Activated CD4-positive, alpha-beta T cell treated with anti-CD3 and anti-CD28 coated beads for 36 hours (primary cell): ENCODE measurements at regions not wholly inside any gene's neighbourhood (a gene's known extent, or its start where the extent isn't known, plus 50 kb on each side); places are given as distances from the start of the nearest gene placed in this dataset.

Experiments used
- ATAC-seq: fragments of 200-7000 bp; cut with Tn5 transposase; one replicate; pipeline ENCODE4 v1.10.0; 2021; ENCODE audit warnings: mild to moderate bottlenecking, moderate library complexity
- CTCF ChIA-PET: fragments of 350-600 bp; sonication (Branson Sonifier 250); formaldehyde crosslinking; loops from one replicate; lab custom pipeline; 2021; ENCODE audit warnings: antibody characterized with exemption; lab: Charles Lee
- POLR2A ChIA-PET: fragments of 350-600 bp; sonication (Branson Sonifier 250); formaldehyde crosslinking; loops from one replicate; lab custom pipeline; 2021; ENCODE audit warnings: antibody characterized with exemption, inconsistent platforms; lab: Charles Lee
- DNase-seq: peaks from one replicate; pipeline ENCODE4 v3.0.0-alpha.2; 2020
- H3K27ac Mint-ChIP-seq: one replicate; pipeline ENCODE4 v1.8.0; 2021; ENCODE audit warnings: mixed read lengths
- H3K27me3 Mint-ChIP-seq: one replicate; pipeline ENCODE4 v1.8.0; 2021; ENCODE audit warnings: mixed read lengths
- H3K36me3 Mint-ChIP-seq: one replicate; pipeline ENCODE4 v1.8.0; 2021; ENCODE audit warnings: low read depth, mixed read lengths
- H3K4me1 Mint-ChIP-seq: one replicate; pipeline ENCODE4 v1.8.0; 2021; ENCODE audit warnings: mixed read lengths
- H3K4me3 Mint-ChIP-seq: one replicate; pipeline ENCODE4 v1.8.0; 2021; ENCODE audit warnings: mild to moderate bottlenecking, moderate library complexity, mixed read lengths
- H3K9me3 Mint-ChIP-seq: one replicate; pipeline ENCODE4 v1.8.0; 2021; ENCODE audit warnings: low read depth, mixed read lengths
- intact Hi-C, 2 experiments: fragments of 100-400 bp; cut with DNase I in 1 of 2; cut with micrococcal nuclease in 1 of 2; formaldehyde crosslinking; loops; one replicate each; pipeline versions ENCODE4 v1.14.2 to v1.15.1; 2022 to 2024; cut with DNase I, micrococcal nuclease

GRCh38 chr17:11077673-11078072 is 163.3 kb upstream of the SHISA6 start:
- Mint-ChIP-seq H3K36me3 (no peaks in the 10 kb centered on the region), H3K27me3 (no peaks in the 10 kb centered on the region), H3K4me1 (no peaks in the 10 kb centered on the region), H3K9me3 (peaks cover 4% of the 10 kb centered on the region), H3K27ac (no peak overlapping the region), H3K4me3 (no peak overlapping the region)
- ChIA-PET CTCF (no interaction called here), POLR2A (no interaction called here)
- intact Hi-C loops, result no loop called here
- ATAC-seq (no peak), DNase-seq (no peak)

- Mint-ChIP-seq H3K27me3 (no peaks in the 10 kb centered on the region), H3K4me3 (no peak overlapping the region), H3K36me3 (no peaks in the 10 kb centered on the region), H3K27ac (no peak overlapping the region), H3K9me3 (peaks cover 23% of the 10 kb centered on the region), H3K4me1 (no peaks in the 10 kb centered on the region)
- DNase-seq, result no peak
- no peak for ATAC-seq
- ChIA-PET POLR2A (no interaction called here), CTCF (no interaction called here)
- intact Hi-C loops, result no loop called here
Observed at GRCh38 chr17:11074451-11074850, 166.6 kb upstream of the SHISA6 start.

GRCh38 chr17:11056926-11057325 is 184.1 kb upstream of the SHISA6 start:
- POLR2A ChIA-PET, result no interaction called here
- Mint-ChIP-seq H3K36me3 (no peaks in the 10 kb centered on the region), H3K27me3 (no peaks in the 10 kb centered on the region), H3K4me3 (no peak overlapping the region), H3K27ac (no peak overlapping the region), H3K4me1 (no peaks in the 10 kb centered on the region), H3K9me3 (peaks cover 5% of the 10 kb centered on the region)
- intact Hi-C loops, result no loop called here
- ATAC-seq, result no peak
- CTCF ChIA-PET, result interaction anchor here (0.6 kb wide), 1 partner anchor 85 kb away, joined by 3 read pairs; no protein-coding TSS in a partner anchor
- no peak for DNase-seq

GRCh38 chr17:11053846-11054245 is 187.2 kb upstream of the SHISA6 start:
- H3K4me3 Mint-ChIP-seq, result no peak overlapping the region
- H3K27ac Mint-ChIP-seq, result no peak overlapping the region
- CTCF ChIA-PET, result no interaction called here
- ATAC-seq, result no peak
- POLR2A ChIA-PET, result no interaction called here
- no peaks in the 10 kb centered on the region for H3K4me1 Mint-ChIP-seq
- no peaks in the 10 kb centered on the region for H3K36me3 Mint-ChIP-seq
- peaks cover 5% of the 10 kb centered on the region for H3K9me3 Mint-ChIP-seq
- no peak for DNase-seq
- no peaks in the 10 kb centered on the region for H3K27me3 Mint-ChIP-seq
- intact Hi-C loops, result no loop called here

GRCh38 chr17:11049539-11049938 is 191.5 kb upstream of the SHISA6 start:
- Mint-ChIP-seq H3K27me3 (no peaks in the 10 kb centered on the region), H3K36me3 (no peaks in the 10 kb centered on the region), H3K9me3 (no peaks in the 10 kb centered on the region), H3K4me1 (no peaks in the 10 kb centered on the region), H3K4me3 (no peak overlapping the region), H3K27ac (no peak overlapping the region)
- ATAC-seq (no peak), DNase-seq (no peak)
- ChIA-PET CTCF (no interaction called here), POLR2A (no interaction called here)
- intact Hi-C loops, result no loop called here

GRCh38 chr17:11047228-11047627 is 193.8 kb upstream of the SHISA6 start:
- intact Hi-C loops, result no loop called here
- H3K4me1 Mint-ChIP-seq, result no peaks in the 10 kb centered on the region
- H3K4me3 Mint-ChIP-seq, result no peak overlapping the region
- H3K27me3 Mint-ChIP-seq, result no peaks in the 10 kb centered on the region
- CTCF ChIA-PET, result no interaction called here
- ATAC-seq (no peak), DNase-seq (no peak)
- no peaks in the 10 kb centered on the region for H3K9me3 Mint-ChIP-seq
- no peaks in the 10 kb centered on the region for H3K36me3 Mint-ChIP-seq
- POLR2A ChIA-PET, result no interaction called here
- H3K27ac Mint-ChIP-seq, result no peak overlapping the region

GRCh38 chr17:11039342-11039741 is 201.5 kb upstream of the PIRT start:
- H3K27me3 Mint-ChIP-seq, result no peaks in the 10 kb centered on the region
- ChIA-PET POLR2A (no interaction called here), CTCF (no interaction called here)
- H3K27ac Mint-ChIP-seq, result no peak overlapping the region
- no peaks in the 10 kb centered on the region for H3K4me1 Mint-ChIP-seq
- ATAC-seq (no peak), DNase-seq (no peak)
- no peak overlapping the region for H3K4me3 Mint-ChIP-seq
- no peaks in the 10 kb centered on the region for H3K36me3 Mint-ChIP-seq
- intact Hi-C loops, result no loop called here
- peaks cover 1% of the 10 kb centered on the region for H3K9me3 Mint-ChIP-seq

GRCh38 chr17:11035681-11036080 is 197.8 kb upstream of the PIRT start:
- DNase-seq, result no peak
- H3K36me3 Mint-ChIP-seq, result no peaks in the 10 kb centered on the region
- no peak for ATAC-seq
- no peak overlapping the region for H3K4me3 Mint-ChIP-seq
- ChIA-PET CTCF (no interaction called here), POLR2A (no interaction called here)
- no peaks in the 10 kb centered on the region for H3K4me1 Mint-ChIP-seq
- H3K27me3 Mint-ChIP-seq, result no peaks in the 10 kb centered on the region
- no peaks in the 10 kb centered on the region for H3K9me3 Mint-ChIP-seq
- H3K27ac Mint-ChIP-seq, result no peak overlapping the region
- intact Hi-C loops, result no loop called here

GRCh38 chr17:11031787-11032186 is 193.9 kb upstream of the PIRT start:
- H3K4me3 Mint-ChIP-seq, result no peak overlapping the region
- H3K4me1 Mint-ChIP-seq, result no peaks in the 10 kb centered on the region
- ATAC-seq (no peak), DNase-seq (no peak)
- CTCF ChIA-PET, result interaction anchor here (0.6 kb wide), 1 partner anchor 158 kb away, joined by 3 read pairs; no protein-coding TSS in a partner anchor
- H3K36me3 Mint-ChIP-seq, result no peaks in the 10 kb centered on the region
- intact Hi-C loops, result no loop called here
- no peak overlapping the region for H3K27ac Mint-ChIP-seq
- POLR2A ChIA-PET, result no interaction called here
- H3K9me3 Mint-ChIP-seq, result no peaks in the 10 kb centered on the region
- no peaks in the 10 kb centered on the region for H3K27me3 Mint-ChIP-seq

GRCh38 chr17:11029791-11030190 is 191.9 kb upstream of the PIRT start:
- CTCF ChIA-PET, result no interaction called here
- ATAC-seq (no peak), DNase-seq (no peak)
- Mint-ChIP-seq H3K27ac (no peak overlapping the region), H3K27me3 (no peaks in the 10 kb centered on the region), H3K9me3 (no peaks in the 10 kb centered on the region), H3K4me1 (no peaks in the 10 kb centered on the region), H3K36me3 (no peaks in the 10 kb centered on the region), H3K4me3 (no peak overlapping the region)
- POLR2A ChIA-PET, result no interaction called here
- intact Hi-C loops, result no loop called here

GRCh38 chr17:11028349-11028748 is 190.5 kb upstream of the PIRT start:
- H3K27ac Mint-ChIP-seq, result no peak overlapping the region
- H3K4me1 Mint-ChIP-seq, result no peaks in the 10 kb centered on the region
- POLR2A ChIA-PET, result no interaction called here
- no peaks in the 10 kb centered on the region for H3K9me3 Mint-ChIP-seq
- DNase-seq, result no peak
- no peaks in the 10 kb centered on the region for H3K36me3 Mint-ChIP-seq
- CTCF ChIA-PET, result no interaction called here
- ATAC-seq, result no peak
- H3K27me3 Mint-ChIP-seq, result no peaks in the 10 kb centered on the region
- no peak overlapping the region for H3K4me3 Mint-ChIP-seq
- intact Hi-C loops, result no loop called here

GRCh38 chr17:11026903-11027302 is 189.0 kb upstream of the PIRT start:
- H3K27me3 Mint-ChIP-seq, result no peaks in the 10 kb centered on the region
- CTCF ChIA-PET, result interaction anchor here (0.5 kb wide), 1 partner anchor 637 kb away, joined by 3 read pairs; no protein-coding TSS in a partner anchor
- intact Hi-C loops, result no loop called here
- H3K9me3 Mint-ChIP-seq, result no peaks in the 10 kb centered on the region
- no peaks in the 10 kb centered on the region for H3K36me3 Mint-ChIP-seq
- H3K4me1 Mint-ChIP-seq, result no peaks in the 10 kb centered on the region
- H3K4me3 Mint-ChIP-seq, result no peak overlapping the region
- ATAC-seq (no peak), DNase-seq (no peak)
- POLR2A ChIA-PET, result no interaction called here
- H3K27ac Mint-ChIP-seq, result no peak overlapping the region
